ENCODE measurements at regions not wholly inside any gene's neighbourhood (a gene's known extent, or its start where the extent isn't known, plus 50 kb on each side); places are given as distances from the start of the nearest gene placed in this dataset.
A peak's percentile ranks its signal among the peaks of the same experiment; 100 is the strongest.

DNA sequence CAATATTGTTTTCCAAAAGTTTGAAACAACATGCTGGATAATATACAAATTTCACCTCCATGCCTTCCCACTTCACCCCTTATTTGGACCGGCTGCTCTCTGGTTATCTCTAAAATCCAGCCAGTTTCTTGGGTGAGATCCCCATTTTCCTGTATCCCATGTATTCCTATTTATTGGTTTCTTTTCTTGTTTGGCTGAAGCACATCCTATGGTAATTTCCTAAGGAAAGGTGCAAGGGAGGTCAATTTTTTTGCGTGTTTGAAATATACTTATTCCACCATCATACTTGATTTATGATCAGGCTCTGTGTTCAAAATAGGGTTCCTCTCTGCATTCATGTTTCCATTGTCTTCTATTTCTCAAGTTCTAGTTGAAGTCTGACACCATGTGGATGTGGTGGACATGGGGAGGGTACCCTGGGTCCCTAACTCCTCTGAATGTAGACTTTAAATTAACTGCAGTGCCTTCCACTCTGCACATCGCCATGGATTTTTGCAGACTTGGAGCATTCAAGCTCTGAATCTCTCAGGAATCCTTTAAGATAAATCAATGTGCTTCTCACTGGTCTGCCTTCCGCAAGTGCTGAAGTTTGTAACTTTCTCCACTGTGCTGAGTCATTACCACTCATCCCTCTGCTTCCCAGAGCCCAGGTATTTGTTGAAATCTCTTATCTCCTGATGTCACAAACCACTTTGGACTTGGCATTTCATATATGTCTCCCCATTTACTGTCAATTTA is 52.1 kb upstream of the TLE3 start:
- Histone ChIP-seq H3K9me3 (ENCODE audit: control insufficient read depth, insufficient read depth, low read depth, low read length) (no peaks in the 10 kb centered on the region), H2AFZ (ENCODE audit: low read length) (no peak overlapping the region), H3K4me1 (ENCODE audit: control insufficient read depth, extremely low read depth, insufficient read depth, low read length) (peaks cover 8% of the 10 kb centered on the region), H3K27me3 (ENCODE audit: control insufficient read depth, insufficient read depth, low read length) (peaks cover 5% of the 10 kb centered on the region), H3K9ac (ENCODE audit: insufficient read depth, low read length) (no peak overlapping the region), H4K20me1 (ENCODE audit: control insufficient read depth, extremely low read depth, insufficient read depth, low read length) (no peaks in the 10 kb centered on the region), H3K4me2 (ENCODE audit: extremely low read depth, insufficient read depth, low read length) (no peak overlapping the region), H3K4me3 (replicated peaks in 1 of 4; ENCODE audit: control extremely low read depth in 1 of 4, insufficient read depth in 1 of 4, low read depth in 3 of 4, low read length in 4 of 4) (no peak overlapping the region), H3K27ac (ENCODE audit: insufficient read depth, low read length) (no peak overlapping the region), H3K79me2 (ENCODE audit: control insufficient read depth, insufficient read depth, low read length) (no peaks in the 10 kb centered on the region), H3K36me3 (ENCODE audit: control insufficient read depth, insufficient read depth, low read length) (no peaks in the 10 kb centered on the region)
- DNase-seq (ENCODE audit: low read depth in 2 of 2), result peak; percentile 46 to 84
- TF ChIP-seq, protein P1, sequence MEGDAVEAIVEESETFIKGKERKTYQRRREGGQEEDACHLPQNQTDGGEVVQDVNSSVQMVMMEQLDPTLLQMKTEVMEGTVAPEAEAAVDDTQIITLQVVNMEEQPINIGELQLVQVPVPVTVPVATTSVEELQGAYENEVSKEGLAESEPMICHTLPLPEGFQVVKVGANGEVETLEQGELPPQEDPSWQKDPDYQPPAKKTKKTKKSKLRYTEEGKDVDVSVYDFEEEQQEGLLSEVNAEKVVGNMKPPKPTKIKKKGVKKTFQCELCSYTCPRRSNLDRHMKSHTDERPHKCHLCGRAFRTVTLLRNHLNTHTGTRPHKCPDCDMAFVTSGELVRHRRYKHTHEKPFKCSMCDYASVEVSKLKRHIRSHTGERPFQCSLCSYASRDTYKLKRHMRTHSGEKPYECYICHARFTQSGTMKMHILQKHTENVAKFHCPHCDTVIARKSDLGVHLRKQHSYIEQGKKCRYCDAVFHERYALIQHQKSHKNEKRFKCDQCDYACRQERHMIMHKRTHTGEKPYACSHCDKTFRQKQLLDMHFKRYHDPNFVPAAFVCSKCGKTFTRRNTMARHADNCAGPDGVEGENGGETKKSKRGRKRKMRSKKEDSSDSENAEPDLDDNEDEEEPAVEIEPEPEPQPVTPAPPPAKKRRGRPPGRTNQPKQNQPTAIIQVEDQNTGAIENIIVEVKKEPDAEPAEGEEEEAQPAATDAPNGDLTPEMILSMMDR (conservative IDR thresholded peaks at IDR 0.05 in 1 of 2, IDR thresholded peaks at IDR 0.05 in 1 of 2; ENCODE audit: low read depth in 1 of 2, low read length in 2 of 2), result no peak
- TF ChIP-seq EZH2 (IDR thresholded peaks at IDR 0.05; ENCODE audit: low read length, missing control alignments), result no peak

GRCh38 chr15:70147778-70148177 is 50.1 kb upstream of the TLE3 start:
- no peak for DNase-seq (ENCODE audit: low read depth in 2 of 2)
- Histone ChIP-seq H3K4me2 (ENCODE audit: extremely low read depth, insufficient read depth, low read length) (no peak overlapping the region), H3K36me3 (ENCODE audit: control insufficient read depth, insufficient read depth, low read length) (no peaks in the 10 kb centered on the region), H3K9ac (ENCODE audit: insufficient read depth, low read length) (no peak overlapping the region), H2AFZ (ENCODE audit: low read length) (no peak overlapping the region), H3K27ac (ENCODE audit: insufficient read depth, low read length) (no peak overlapping the region), H3K27me3 (ENCODE audit: control insufficient read depth, insufficient read depth, low read length) (peaks cover 2% of the 10 kb centered on the region), H3K4me3 (replicated peaks in 1 of 4; ENCODE audit: control extremely low read depth in 1 of 4, insufficient read depth in 1 of 4, low read depth in 3 of 4, low read length in 4 of 4) (no peak overlapping the region), H3K79me2 (ENCODE audit: control insufficient read depth, insufficient read depth, low read length) (no peaks in the 10 kb centered on the region), H3K9me3 (ENCODE audit: control insufficient read depth, insufficient read depth, low read depth, low read length) (no peaks in the 10 kb centered on the region), H3K4me1 (ENCODE audit: control insufficient read depth, extremely low read depth, insufficient read depth, low read length) (peaks cover 2% of the 10 kb centered on the region), H4K20me1 (ENCODE audit: control insufficient read depth, extremely low read depth, insufficient read depth, low read length) (no peaks in the 10 kb centered on the region)
- TF ChIP-seq, protein P1 (conservative IDR thresholded peaks at IDR 0.05 in 1 of 2, IDR thresholded peaks at IDR 0.05 in 1 of 2; ENCODE audit: low read depth in 1 of 2, low read length in 2 of 2), result no peak
- TF ChIP-seq EZH2 (IDR thresholded peaks at IDR 0.05; ENCODE audit: low read length, missing control alignments), result no peak
